Trophoblast cell (in vitro differentiated cells and primary cell): ENCODE measurements at regions not wholly inside any gene's neighbourhood (a gene's known extent, or its start where the extent isn't known, plus 50 kb on each side); places are given as distances from the start of the nearest gene placed in this dataset.

Experiments used
- DNase-seq, 2 donors: peaks; one replicate each; pipeline ENCODE4 v3.0.0-alpha.2; 2016
- H2AFZ ChIP-seq: 2 replicates; pipeline ENCODE4 v1.6.1; 2013; ENCODE audit warnings: low read length, moderate library complexity, mild to moderate bottlenecking; ENCODE audit not compliant: insufficient read depth, poor library complexity
- H2AK5ac ChIP-seq: 2 replicates; pipeline ENCODE4 v1.6.1; 2013; ENCODE audit warnings: mild to moderate bottlenecking, low read length
- H2BK120ac ChIP-seq: 2 replicates; pipeline ENCODE4 v1.6.1; 2013; ENCODE audit warnings: low read length, mild to moderate bottlenecking, moderate library complexity; ENCODE audit not compliant: insufficient read depth, poor library complexity
- H2BK12ac ChIP-seq: 2 replicates; pipeline ENCODE4 v1.6.1; 2013; ENCODE audit warnings: mild to moderate bottlenecking, low read length, moderate library complexity
- H2BK5ac ChIP-seq: 2 replicates; pipeline ENCODE4 v1.6.1; 2013; ENCODE audit warnings: low read length, low read depth, moderate library complexity, mild to moderate bottlenecking; ENCODE audit not compliant: poor library complexity
- H3K14ac ChIP-seq: 2 replicates; pipeline ENCODE4 v1.6.1; 2013; ENCODE audit warnings: mild to moderate bottlenecking, low read length
- H3K18ac ChIP-seq: 2 replicates; pipeline ENCODE4 v1.6.1; 2013; ENCODE audit warnings: mild to moderate bottlenecking, low read length
- H3K23ac ChIP-seq: 2 replicates; pipeline ENCODE4 v1.6.1; 2013; ENCODE audit warnings: low read length
- H3K27ac ChIP-seq: 2 replicates; pipeline ENCODE4 v1.5.1; 2013; ENCODE audit warnings: low read depth, mild to moderate bottlenecking, inconsistent platforms, low read length, moderate library complexity
- H3K27me3 ChIP-seq: 2 replicates; pipeline ENCODE4 v1.6.1; 2013; ENCODE audit warnings: inconsistent platforms, mild to moderate bottlenecking, low read length, moderate library complexity; ENCODE audit not compliant: insufficient read depth
- H3K36me3 ChIP-seq, 2 experiments: 1 replicate in 1 of 2; 2 replicates in 1 of 2; pipeline ENCODE4 v1.6.1; 2013; ENCODE audit warnings: low read length in 2 of 2, mild to moderate bottlenecking in 2 of 2, moderate library complexity in 1 of 2; ENCODE audit not compliant: insufficient read depth in 2 of 2, control insufficient read depth in 1 of 2
- H3K4ac ChIP-seq: 2 replicates; pipeline ENCODE4 v1.6.1; 2013; ENCODE audit warnings: low read depth, mild to moderate bottlenecking, low read length, moderate library complexity
- H3K4me1 ChIP-seq, 2 experiments: 1 replicate in 1 of 2; 2 replicates in 1 of 2; pipeline ENCODE4 v1.6.1; 2013; ENCODE audit warnings: low read length in 2 of 2, mild to moderate bottlenecking in 2 of 2, moderate library complexity in 1 of 2; ENCODE audit not compliant: insufficient read depth in 2 of 2, control insufficient read depth in 1 of 2
- H3K4me2 ChIP-seq: 2 replicates; pipeline ENCODE4 v1.6.1; 2013; ENCODE audit warnings: inconsistent platforms, mild to moderate bottlenecking, low read length, moderate library complexity
- H3K4me3 ChIP-seq: 2 replicates; pipeline ENCODE4 v1.5.1; 2013; ENCODE audit warnings: mild to moderate bottlenecking, low read depth, low read length, inconsistent platforms
- H3K79me1 ChIP-seq: one replicate; pipeline ENCODE4 v1.6.1; 2013; ENCODE audit warnings: low read length
- H3K79me2 ChIP-seq: 2 replicates; pipeline ENCODE4 v1.6.1; 2013; ENCODE audit warnings: low read length, mild to moderate bottlenecking; ENCODE audit not compliant: control insufficient read depth, insufficient read depth, poor library complexity
- H3K9ac ChIP-seq: 2 replicates; pipeline ENCODE4 v1.6.1; 2013; ENCODE audit warnings: mild to moderate bottlenecking, low read length
- H3K9me3 ChIP-seq: 2 replicates; pipeline ENCODE4 v1.6.1; 2013; ENCODE audit warnings: low read depth, mild to moderate bottlenecking, control low read depth, inconsistent platforms, low read length; ENCODE audit not compliant: insufficient read depth
- H4K12ac ChIP-seq: 2 replicates; pipeline ENCODE4 v1.6.1; 2013; ENCODE audit warnings: low read depth, mild to moderate bottlenecking, low read length, moderate library complexity
- H4K8ac ChIP-seq: 2 replicates; pipeline ENCODE4 v1.6.1; 2013; ENCODE audit warnings: low read depth, mild to moderate bottlenecking, low read length, moderate library complexity
- H4K91ac ChIP-seq: one replicate; pipeline ENCODE4 v1.6.1; 2013; ENCODE audit warnings: low read depth, mild to moderate bottlenecking, low read length, moderate library complexity
- WGBS: extraction: QIAGEN DNeasy Blood & Tissue Kit; methylation state at CpG from one replicate; pipeline ENCODE4 v1.1.7; 2013; ENCODE audit warnings: missing lambda C conversion rate; ENCODE audit not compliant: insufficient read length, insufficient coverage; ENCODE audit errors: extremely low coverage; 5-methylcytosine and 5-hydroxymethylcytosine counted together

- H3K79me1 ChIP-seq: peaks cover 5% of the 10 kb centered on the region
- H3K79me2 ChIP-seq: peaks cover 3% of the 10 kb centered on the region
- H3K14ac ChIP-seq: no peak overlapping the region
- H2BK120ac ChIP-seq: no peak overlapping the region
- H4K8ac ChIP-seq: no peak overlapping the region
- no peak overlapping the region for H4K12ac ChIP-seq
- H2BK5ac ChIP-seq: no peak overlapping the region
- no peak overlapping the region for H3K4me3 ChIP-seq
- H3K4ac ChIP-seq: no peak overlapping the region
- no peaks in the 10 kb centered on the region for H3K9me3 ChIP-seq
- no peak overlapping the region for H3K4me2 ChIP-seq
- H2AK5ac ChIP-seq: no peak overlapping the region
- H3K36me3 ChIP-seq: no peaks in the 10 kb centered on the region
- H3K4me1 ChIP-seq: peaks cover 3 to 4% of the 10 kb centered on the region in 2 experiments
- no peak overlapping the region for H2BK12ac ChIP-seq
- no CpG with 5 or more reads among the region's 3 CpGs for WGBS
- DNase-seq: no peak
- no peak overlapping the region for H3K18ac ChIP-seq
- no peak overlapping the region for H3K27ac ChIP-seq
- no peaks in the 10 kb centered on the region for H3K27me3 ChIP-seq
- H3K23ac ChIP-seq: no peak overlapping the region
- no peak overlapping the region for H3K9ac ChIP-seq
- no peak overlapping the region for H2AFZ ChIP-seq
- H4K91ac ChIP-seq: no peak overlapping the region
Observed at GRCh38 chr20:53662595-53662994, 69.0 kb upstream of the ZNF217 start.

DNA sequence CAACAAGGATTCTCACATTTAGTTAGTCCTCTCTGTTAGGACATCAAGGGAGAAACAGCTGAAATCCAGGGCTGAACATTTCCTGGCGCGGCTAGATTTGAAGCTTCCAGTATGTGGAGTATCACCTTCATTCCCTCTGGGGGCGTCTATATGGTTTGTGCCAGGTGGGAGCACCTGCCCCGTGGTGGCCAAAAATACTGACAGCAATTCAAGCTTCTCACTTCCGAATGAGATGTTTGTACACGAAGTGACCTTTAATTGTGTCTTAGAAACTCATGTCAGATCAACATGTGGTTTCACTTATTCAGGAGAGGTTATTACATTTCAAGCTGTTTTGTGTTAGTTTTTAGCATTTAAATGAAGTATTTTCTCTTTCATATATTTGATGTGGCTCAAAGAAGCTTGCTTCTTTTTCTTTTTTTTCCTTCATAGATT lies 67.3 kb upstream of the ZNF217 start:
- Histone ChIP-seq H3K4me1 (peaks cover 3 to 4% of the 10 kb centered on the region in 2 experiments), H3K14ac (no peak overlapping the region), H2BK5ac (no peak overlapping the region), H3K79me2 (peaks cover 3% of the 10 kb centered on the region), H3K36me3 (no peaks in the 10 kb centered on the region), H3K23ac (no peak overlapping the region), H3K9ac (no peak overlapping the region), H2BK120ac (no peak overlapping the region), H3K27ac (no peak overlapping the region), H3K4me3 (no peak overlapping the region), H4K91ac (no peak overlapping the region), H3K4ac (no peak overlapping the region), H2BK12ac (no peak overlapping the region), H3K4me2 (no peak overlapping the region), H2AK5ac (no peak overlapping the region), H3K18ac (no peak overlapping the region), H2AFZ (no peak overlapping the region), H3K79me1 (peaks cover 5% of the 10 kb centered on the region), H4K12ac (no peak overlapping the region), H4K8ac (no peak overlapping the region), H3K9me3 (no peaks in the 10 kb centered on the region), H3K27me3 (no peaks in the 10 kb centered on the region)
- WGBS: no CpG with 5 or more reads among the region's 6 CpGs
- DNase-seq: no peak

GRCh38 chr20:53660078-53660909 lies 66.7 kb upstream of the ZNF217 start:
- peak overlapping the region; percentile 80 for H4K8ac ChIP-seq
- no peaks in the 10 kb centered on the region for H3K9me3 ChIP-seq
- peak overlapping the region; percentile 78 for H2BK12ac ChIP-seq
- WGBS: no CpG with 5 or more reads among the region's 38 CpGs
- H4K91ac ChIP-seq: peak overlapping the region; percentile 67
- H3K79me1 ChIP-seq: peaks cover 5% of the 10 kb centered on the region
- peak overlapping the region; percentile 62 for H2BK120ac ChIP-seq
- no peaks in the 10 kb centered on the region for H3K27me3 ChIP-seq
- peaks cover 3 to 4% of the 10 kb centered on the region in 2 experiments for H3K4me1 ChIP-seq
- peak overlapping the region; percentile 56 for H3K4me3 ChIP-seq
- peak overlapping the region; percentile 68 for H4K12ac ChIP-seq
- no peak overlapping the region for H2BK5ac ChIP-seq
- H3K14ac ChIP-seq: peak overlapping the region; percentile 57
- H3K18ac ChIP-seq: peak overlapping the region; percentile 51
- no peak overlapping the region for H3K9ac ChIP-seq
- no peak overlapping the region for H3K23ac ChIP-seq
- no peak overlapping the region for H3K27ac ChIP-seq
- peaks cover 3% of the 10 kb centered on the region for H3K79me2 ChIP-seq
- peak overlapping the region; percentile 40 for H3K4ac ChIP-seq
- no peaks in the 10 kb centered on the region for H3K36me3 ChIP-seq
- peak overlapping the region; percentile 85 for H2AFZ ChIP-seq
- no peak for DNase-seq
- H2AK5ac ChIP-seq: no peak overlapping the region
- H3K4me2 ChIP-seq: peak overlapping the region; percentile 69

DNA sequence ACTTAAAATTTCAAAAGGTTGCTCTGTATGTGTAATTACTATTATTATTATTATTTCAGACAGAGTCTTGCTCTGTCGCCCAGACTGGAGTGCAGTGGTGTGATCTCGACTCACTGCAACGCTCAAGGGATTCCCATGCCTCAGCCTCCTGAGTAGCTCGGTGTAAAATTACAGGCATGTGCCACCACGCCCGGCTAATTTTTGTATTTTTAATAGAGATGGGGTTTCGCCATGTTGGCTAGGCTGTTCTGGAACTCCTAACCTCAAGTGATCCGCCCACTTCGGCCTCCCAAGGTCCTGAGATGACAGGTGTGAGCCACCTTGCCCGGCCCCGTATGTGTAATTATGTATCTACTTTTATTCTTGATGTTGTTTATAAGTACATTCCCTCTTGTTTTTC lies 65.3 kb upstream of the ZNF217 start:
- H3K9me3 ChIP-seq: no peaks in the 10 kb centered on the region
- H4K8ac ChIP-seq: no peak overlapping the region
- no peak overlapping the region for H4K12ac ChIP-seq
- peak; percentile 78 to 85 for DNase-seq
- no peak overlapping the region for H3K18ac ChIP-seq
- no peak overlapping the region for H3K14ac ChIP-seq
- H3K36me3 ChIP-seq: no peaks in the 10 kb centered on the region
- H3K9ac ChIP-seq: no peak overlapping the region
- H3K79me1 ChIP-seq: peaks cover 5% of the 10 kb centered on the region
- no peak overlapping the region for H2AK5ac ChIP-seq
- H3K4me1 ChIP-seq: peaks cover 3 to 4% of the 10 kb centered on the region in 2 experiments
- no peak overlapping the region for H4K91ac ChIP-seq
- H2AFZ ChIP-seq: no peak overlapping the region
- H3K27me3 ChIP-seq: no peaks in the 10 kb centered on the region
- no peak overlapping the region for H2BK5ac ChIP-seq
- WGBS: no CpG with 5 or more reads among the region's 11 CpGs
- H3K4ac ChIP-seq: no peak overlapping the region
- peaks cover 3% of the 10 kb centered on the region for H3K79me2 ChIP-seq
- H3K27ac ChIP-seq: no peak overlapping the region
- H3K4me3 ChIP-seq: no peak overlapping the region
- H2BK120ac ChIP-seq: no peak overlapping the region
- no peak overlapping the region for H3K4me2 ChIP-seq
- no peak overlapping the region for H2BK12ac ChIP-seq
- no peak overlapping the region for H3K23ac ChIP-seq
